ENCODE measurements at regions not wholly inside any gene's neighbourhood (a gene's known extent, or its start where the extent isn't known, plus 50 kb on each side); places are given as distances from the start of the nearest gene placed in this dataset.

DNA sequence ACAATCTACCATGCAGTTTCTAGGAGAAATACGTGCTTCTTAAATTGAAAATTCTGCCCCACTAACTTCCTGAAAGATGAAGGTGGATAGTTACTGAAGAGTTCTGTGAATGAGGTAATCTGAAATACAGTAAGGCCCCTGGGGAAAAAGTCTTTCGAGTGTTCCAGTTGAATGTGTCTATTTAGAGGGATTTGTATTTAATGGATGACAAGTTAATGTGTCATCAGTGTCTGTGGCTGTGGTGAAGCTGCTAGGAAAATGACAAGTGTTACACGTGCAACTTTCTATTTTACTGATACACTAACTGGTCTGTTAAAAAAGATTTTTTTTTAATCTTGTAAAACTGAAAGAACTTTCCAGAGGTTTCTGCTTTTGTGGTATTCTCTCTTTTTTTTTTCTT is 384.6 kb downstream of the STK39 start:
- Mint-ChIP-seq H3K4me1 (ENCODE audit: unreplicated experiment) (no peaks in the 10 kb centered on the region), H3K4me3 (ENCODE audit: unreplicated experiment) (no peak overlapping the region), H3K27ac (ENCODE audit: unreplicated experiment) (no peak overlapping the region), H3K27me3 (ENCODE audit: unreplicated experiment) (peaks cover 1% of the 10 kb centered on the region), H3K36me3 (ENCODE audit: low read depth, unreplicated experiment) (no peaks in the 10 kb centered on the region), H3K9me3 (ENCODE audit: unreplicated experiment) (no peaks in the 10 kb centered on the region)
- TF ChIP-seq, protein P1, sequence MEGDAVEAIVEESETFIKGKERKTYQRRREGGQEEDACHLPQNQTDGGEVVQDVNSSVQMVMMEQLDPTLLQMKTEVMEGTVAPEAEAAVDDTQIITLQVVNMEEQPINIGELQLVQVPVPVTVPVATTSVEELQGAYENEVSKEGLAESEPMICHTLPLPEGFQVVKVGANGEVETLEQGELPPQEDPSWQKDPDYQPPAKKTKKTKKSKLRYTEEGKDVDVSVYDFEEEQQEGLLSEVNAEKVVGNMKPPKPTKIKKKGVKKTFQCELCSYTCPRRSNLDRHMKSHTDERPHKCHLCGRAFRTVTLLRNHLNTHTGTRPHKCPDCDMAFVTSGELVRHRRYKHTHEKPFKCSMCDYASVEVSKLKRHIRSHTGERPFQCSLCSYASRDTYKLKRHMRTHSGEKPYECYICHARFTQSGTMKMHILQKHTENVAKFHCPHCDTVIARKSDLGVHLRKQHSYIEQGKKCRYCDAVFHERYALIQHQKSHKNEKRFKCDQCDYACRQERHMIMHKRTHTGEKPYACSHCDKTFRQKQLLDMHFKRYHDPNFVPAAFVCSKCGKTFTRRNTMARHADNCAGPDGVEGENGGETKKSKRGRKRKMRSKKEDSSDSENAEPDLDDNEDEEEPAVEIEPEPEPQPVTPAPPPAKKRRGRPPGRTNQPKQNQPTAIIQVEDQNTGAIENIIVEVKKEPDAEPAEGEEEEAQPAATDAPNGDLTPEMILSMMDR (IDR thresholded peaks at IDR 0.05; ENCODE audit: unreplicated experiment), result no peak
- no peak for DNase-seq (ENCODE audit: low spot score)

DNA sequence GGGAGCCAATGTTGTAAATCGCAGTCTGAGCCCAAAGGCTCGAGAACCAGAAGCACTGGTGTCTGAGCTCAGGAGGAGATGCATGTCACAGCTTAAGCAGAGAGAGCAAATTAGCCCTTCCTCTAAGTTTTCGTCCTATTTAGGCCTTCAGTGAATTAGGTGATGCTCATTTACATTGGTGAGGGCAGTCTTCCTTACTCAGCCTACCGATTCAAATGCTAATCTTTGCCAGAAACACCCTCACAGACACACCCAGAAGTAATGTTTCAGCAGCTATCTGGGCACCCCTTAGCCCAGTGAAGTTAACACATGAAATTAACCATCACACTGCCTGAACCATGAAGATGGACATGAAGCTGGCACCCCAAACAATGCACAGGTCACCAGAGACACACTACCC is 385.1 kb downstream of the STK39 start:
- H3K4me1 Mint-ChIP-seq (ENCODE audit: unreplicated experiment), result no peaks in the 10 kb centered on the region
- no peaks in the 10 kb centered on the region for H3K9me3 Mint-ChIP-seq (ENCODE audit: unreplicated experiment)
- no peak overlapping the region for H3K27ac Mint-ChIP-seq (ENCODE audit: unreplicated experiment)
- no peaks in the 10 kb centered on the region for H3K36me3 Mint-ChIP-seq (ENCODE audit: low read depth, unreplicated experiment)
- H3K27me3 Mint-ChIP-seq (ENCODE audit: unreplicated experiment), result no peaks in the 10 kb centered on the region
- TF ChIP-seq, protein P1 (IDR thresholded peaks at IDR 0.05; ENCODE audit: unreplicated experiment), result no peak
- DNase-seq (ENCODE audit: low spot score), result no peak
- H3K4me3 Mint-ChIP-seq (ENCODE audit: unreplicated experiment), result no peak overlapping the region

DNA sequence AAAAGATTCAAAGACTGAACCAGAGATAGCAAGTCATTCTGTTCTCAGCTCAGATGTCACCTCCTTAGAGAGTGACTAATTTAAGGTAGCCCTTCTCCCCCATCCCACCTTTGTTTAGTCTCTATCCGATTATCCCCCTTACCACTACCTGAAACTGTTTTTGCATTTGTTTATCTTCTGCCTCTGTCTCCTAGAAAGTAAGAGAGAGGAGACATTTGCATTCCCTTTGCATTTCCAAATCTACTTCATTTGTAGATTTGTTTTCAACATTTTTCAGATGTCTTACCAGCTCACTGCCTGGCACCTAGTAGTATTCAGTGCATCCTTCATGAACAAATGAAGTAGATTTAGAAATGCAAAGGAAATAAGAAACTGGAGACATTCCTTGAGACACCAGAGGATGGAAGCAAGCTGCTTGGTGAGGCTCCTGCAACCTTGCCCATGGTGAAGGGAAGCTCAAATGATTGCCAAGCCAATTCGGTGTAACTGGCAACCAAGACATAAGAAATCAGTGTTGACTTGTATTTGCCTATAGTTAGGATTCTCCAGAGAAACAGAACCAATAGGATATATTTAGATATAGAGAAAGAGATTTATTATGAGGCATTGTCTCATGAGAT is 385.7 kb downstream of the STK39 start:
- H3K27me3 Mint-ChIP-seq (ENCODE audit: unreplicated experiment), result no peaks in the 10 kb centered on the region
- H3K36me3 Mint-ChIP-seq (ENCODE audit: low read depth, unreplicated experiment), result no peaks in the 10 kb centered on the region
- TF ChIP-seq, protein P1 (IDR thresholded peaks at IDR 0.05; ENCODE audit: unreplicated experiment), result no peak
- H3K9me3 Mint-ChIP-seq (ENCODE audit: unreplicated experiment), result no peaks in the 10 kb centered on the region
- H3K4me1 Mint-ChIP-seq (ENCODE audit: unreplicated experiment), result no peaks in the 10 kb centered on the region
- DNase-seq (ENCODE audit: low spot score), result no peak
- no peak overlapping the region for H3K27ac Mint-ChIP-seq (ENCODE audit: unreplicated experiment)
- no peak overlapping the region for H3K4me3 Mint-ChIP-seq (ENCODE audit: unreplicated experiment)

DNA sequence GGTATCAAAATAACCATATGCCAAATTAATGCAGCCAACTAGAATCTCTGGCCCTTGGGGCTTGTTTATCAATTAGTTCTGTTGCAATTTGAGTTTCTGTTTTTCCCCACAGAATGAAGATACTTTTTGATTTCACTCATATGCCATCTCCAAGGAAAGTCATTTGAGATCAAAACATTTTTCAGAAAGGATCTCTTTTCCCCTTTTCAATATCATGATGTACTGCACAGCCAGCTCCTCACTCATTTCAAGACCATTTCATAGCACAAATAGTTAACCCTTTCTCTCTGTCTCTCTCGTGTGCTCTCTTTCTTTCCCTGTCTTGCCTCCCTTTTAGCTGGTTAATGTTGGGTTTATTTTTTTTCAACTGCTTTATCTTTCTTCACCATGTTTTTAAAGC is 387.3 kb downstream of the STK39 start:
- Mint-ChIP-seq H3K4me1 (ENCODE audit: unreplicated experiment) (no peaks in the 10 kb centered on the region), H3K27me3 (ENCODE audit: unreplicated experiment) (no peaks in the 10 kb centered on the region), H3K36me3 (ENCODE audit: low read depth, unreplicated experiment) (no peaks in the 10 kb centered on the region), H3K9me3 (ENCODE audit: unreplicated experiment) (no peaks in the 10 kb centered on the region), H3K4me3 (ENCODE audit: unreplicated experiment) (no peak overlapping the region), H3K27ac (ENCODE audit: unreplicated experiment) (no peak overlapping the region)
- TF ChIP-seq, protein P1 (IDR thresholded peaks at IDR 0.05; ENCODE audit: unreplicated experiment), result no peak
- no peak for DNase-seq (ENCODE audit: low spot score)

DNA sequence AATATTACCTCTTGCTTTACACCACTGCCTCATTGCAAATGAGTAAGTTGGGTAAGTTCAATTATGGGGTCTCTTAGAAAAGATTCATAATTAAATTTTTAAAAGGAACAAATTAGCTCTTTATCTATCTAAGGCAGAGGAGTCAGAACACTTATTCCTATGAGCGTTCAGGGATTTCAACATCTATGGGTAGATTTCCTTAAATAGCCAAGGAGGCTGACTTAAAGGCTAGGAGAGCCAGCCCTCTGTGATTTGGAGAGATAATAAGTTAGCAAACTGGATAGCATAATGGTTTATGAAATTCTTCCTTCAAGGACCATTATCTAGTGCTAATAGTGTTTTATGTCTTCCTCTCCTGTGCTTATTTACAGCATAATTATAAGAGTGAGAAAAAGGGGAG is 387.7 kb downstream of the STK39 start:
- H3K4me1 Mint-ChIP-seq (ENCODE audit: unreplicated experiment), result no peaks in the 10 kb centered on the region
- no peaks in the 10 kb centered on the region for H3K27me3 Mint-ChIP-seq (ENCODE audit: unreplicated experiment)
- no peak overlapping the region for H3K27ac Mint-ChIP-seq (ENCODE audit: unreplicated experiment)
- no peak overlapping the region for H3K4me3 Mint-ChIP-seq (ENCODE audit: unreplicated experiment)
- no peaks in the 10 kb centered on the region for H3K9me3 Mint-ChIP-seq (ENCODE audit: unreplicated experiment)
- DNase-seq (ENCODE audit: low spot score), result no peak
- TF ChIP-seq, protein P1 (IDR thresholded peaks at IDR 0.05; ENCODE audit: unreplicated experiment), result no peak
- no peaks in the 10 kb centered on the region for H3K36me3 Mint-ChIP-seq (ENCODE audit: low read depth, unreplicated experiment)

Data from endothelial cell (in vitro differentiated cells).